Activated naive CD4-positive, alpha-beta T cell treated with anti-CD3 and anti-CD28 coated beads for 36 hours (primary cell): ENCODE measurements at regions not wholly inside any gene's neighbourhood (a gene's known extent, or its start where the extent isn't known, plus 50 kb on each side); places are given as distances from the start of the nearest gene placed in this dataset.

Experiments
- CTCF ChIA-PET: fragments of 350-600 bp; sonication (Branson Sonifier 250); formaldehyde crosslinking; loops from one replicate; lab custom pipeline; 2021; ENCODE audit warnings: antibody characterized with exemption; lab: Charles Lee
- DNase-seq: peaks from one replicate; pipeline ENCODE4 v3.0.0-alpha.2; 2020
- H3K27ac Mint-ChIP-seq: one replicate; pipeline ENCODE4 v1.8.0; 2021; ENCODE audit warnings: mild to moderate bottlenecking, mixed read lengths
- H3K27me3 Mint-ChIP-seq: one replicate; pipeline ENCODE4 v1.8.0; 2021; ENCODE audit warnings: low read depth, mixed read lengths
- H3K36me3 Mint-ChIP-seq: one replicate; pipeline ENCODE4 v1.8.0; 2021; ENCODE audit warnings: low read depth, mixed read lengths
- H3K4me1 Mint-ChIP-seq: one replicate; pipeline ENCODE4 v1.8.0; 2021; ENCODE audit warnings: low read depth, mixed read lengths
- H3K4me3 Mint-ChIP-seq: one replicate; pipeline ENCODE4 v1.8.0; 2021; ENCODE audit warnings: mild to moderate bottlenecking, moderate library complexity, mixed read lengths
- H3K9me3 Mint-ChIP-seq: one replicate; pipeline ENCODE4 v1.8.0; 2021; ENCODE audit warnings: mixed read lengths
- intact Hi-C: fragments of 100-400 bp; cut with micrococcal nuclease; formaldehyde crosslinking; loops from one replicate; pipeline ENCODE4 v1.15.1; 2023

GRCh38 chr10:3528823-3529403 is 256.1 kb downstream of the KLF6 start:
- Mint-ChIP-seq H3K27me3 (no peaks in the 10 kb centered on the region), H3K9me3 (no peaks in the 10 kb centered on the region), H3K27ac (no peak overlapping the region), H3K36me3 (no peaks in the 10 kb centered on the region), H3K4me3 (no peak overlapping the region), H3K4me1 (no peaks in the 10 kb centered on the region)
- CTCF ChIA-PET: no interaction called here
- DNase-seq: no peak
- intact Hi-C loops: no loop called here

- DNase-seq: no peak
- CTCF ChIA-PET: no interaction called here
- H3K9me3 Mint-ChIP-seq: no peaks in the 10 kb centered on the region
- no peaks in the 10 kb centered on the region for H3K27me3 Mint-ChIP-seq
- intact Hi-C loops: no loop called here
- no peaks in the 10 kb centered on the region for H3K4me1 Mint-ChIP-seq
- H3K4me3 Mint-ChIP-seq: no peak overlapping the region
- no peaks in the 10 kb centered on the region for H3K36me3 Mint-ChIP-seq
- H3K27ac Mint-ChIP-seq: no peak overlapping the region
These were observed 256.7 kb downstream of the KLF6 start for GRCh38 chr10:3528271-3528670.

GRCh38 chr10:3527869-3528268 is 257.1 kb downstream of the KLF6 start:
- Mint-ChIP-seq H3K9me3 (no peaks in the 10 kb centered on the region), H3K36me3 (no peaks in the 10 kb centered on the region), H3K27ac (no peak overlapping the region), H3K27me3 (no peaks in the 10 kb centered on the region), H3K4me3 (no peak overlapping the region), H3K4me1 (no peaks in the 10 kb centered on the region)
- intact Hi-C loops: no loop called here
- CTCF ChIA-PET: no interaction called here
- DNase-seq: no peak

- Mint-ChIP-seq H3K4me1 (no peaks in the 10 kb centered on the region), H3K4me3 (no peak overlapping the region), H3K27me3 (peaks cover 5% of the 10 kb centered on the region), H3K36me3 (no peaks in the 10 kb centered on the region), H3K27ac (no peak overlapping the region), H3K9me3 (no peaks in the 10 kb centered on the region)
- intact Hi-C loops: no loop called here
- DNase-seq: no peak
- CTCF ChIA-PET: no interaction called here
These were observed 258.1 kb downstream of the KLF6 start for GRCh38 chr10:3526727-3527501.

- H3K9me3 Mint-ChIP-seq: no peaks in the 10 kb centered on the region
- no peaks in the 10 kb centered on the region for H3K36me3 Mint-ChIP-seq
- CTCF ChIA-PET: interaction anchor here (0.6 kb wide), 1 partner anchor 298 kb away, joined by 3 read pairs; no protein-coding TSS in a partner anchor
- DNase-seq: no peak
- peaks cover 5% of the 10 kb centered on the region for H3K27me3 Mint-ChIP-seq
- no peak overlapping the region for H3K4me3 Mint-ChIP-seq
- no peak overlapping the region for H3K27ac Mint-ChIP-seq
- H3K4me1 Mint-ChIP-seq: no peaks in the 10 kb centered on the region
- intact Hi-C loops: no loop called here
These were observed 259.1 kb downstream of the KLF6 start for GRCh38 chr10:3525832-3526449.

GRCh38 chr10:3524086-3524960 is 260.7 kb downstream of the KLF6 start:
- intact Hi-C loops: no loop called here
- no peaks in the 10 kb centered on the region for H3K9me3 Mint-ChIP-seq
- DNase-seq: no peak
- no peaks in the 10 kb centered on the region for H3K36me3 Mint-ChIP-seq
- H3K4me1 Mint-ChIP-seq: no peaks in the 10 kb centered on the region
- CTCF ChIA-PET: interaction anchor here (0.5 kb wide), 1 partner anchor 558 kb away, joined by 7 read pairs; no protein-coding TSS in a partner anchor
- no peak overlapping the region for H3K27ac Mint-ChIP-seq
- no peak overlapping the region for H3K4me3 Mint-ChIP-seq
- H3K27me3 Mint-ChIP-seq: peaks cover 5% of the 10 kb centered on the region

GRCh38 chr10:3523309-3524050 is 261.5 kb downstream of the KLF6 start:
- Mint-ChIP-seq H3K27me3 (peaks cover 7% of the 10 kb centered on the region), H3K36me3 (no peaks in the 10 kb centered on the region), H3K4me3 (no peak overlapping the region), H3K4me1 (no peaks in the 10 kb centered on the region), H3K27ac (no peak overlapping the region), H3K9me3 (no peaks in the 10 kb centered on the region)
- no peak for DNase-seq
- intact Hi-C loops: no loop called here
- CTCF ChIA-PET: no interaction called here

- no peak overlapping the region for H3K27ac Mint-ChIP-seq
- CTCF ChIA-PET: no interaction called here
- peaks cover 7% of the 10 kb centered on the region for H3K4me1 Mint-ChIP-seq
- no peaks in the 10 kb centered on the region for H3K36me3 Mint-ChIP-seq
- H3K4me3 Mint-ChIP-seq: no peak overlapping the region
- intact Hi-C loops: no loop called here
- H3K27me3 Mint-ChIP-seq: peaks cover 3% of the 10 kb centered on the region
- peaks cover 2% of the 10 kb centered on the region for H3K9me3 Mint-ChIP-seq
- no peak for DNase-seq
These were observed 268.1 kb downstream of the KLF6 start for GRCh38 chr10:3516923-3517255.

GRCh38 chr10:3516234-3516922 is 268.6 kb downstream of the KLF6 start:
- H3K9me3 Mint-ChIP-seq: peaks cover 2% of the 10 kb centered on the region
- peaks cover 7% of the 10 kb centered on the region for H3K4me1 Mint-ChIP-seq
- DNase-seq: peak; percentile 49
- CTCF ChIA-PET: no interaction called here
- H3K36me3 Mint-ChIP-seq: no peaks in the 10 kb centered on the region
- intact Hi-C loops: no loop called here
- no peak overlapping the region for H3K27ac Mint-ChIP-seq
- H3K4me3 Mint-ChIP-seq: no peak overlapping the region
- peaks cover 3% of the 10 kb centered on the region for H3K27me3 Mint-ChIP-seq

- no peak overlapping the region for H3K4me3 Mint-ChIP-seq
These were observed 270.3 kb downstream of the KLF6 start for GRCh38 chr10:3514691-3515090.

GRCh38 chr10:3512263-3512662 is 272.7 kb downstream of the KLF6 start:
- H3K9me3 Mint-ChIP-seq: peaks cover 2% of the 10 kb centered on the region
- H3K4me3 Mint-ChIP-seq: no peak overlapping the region
- intact Hi-C loops: no loop called here
- H3K27me3 Mint-ChIP-seq: no peaks in the 10 kb centered on the region
- no peak overlapping the region for H3K27ac Mint-ChIP-seq
- no peaks in the 10 kb centered on the region for H3K36me3 Mint-ChIP-seq
- peaks cover 16% of the 10 kb centered on the region for H3K4me1 Mint-ChIP-seq
- CTCF ChIA-PET: interaction anchor here (0.6 to 1.5 kb wide), 3 partner anchors 36 to 347 kb away, joined by 3 to 5 read pairs (median 3); no protein-coding TSS in a partner anchor
- DNase-seq: no peak

More at GRCh38 chr10:3514691-3515090, 270.3 kb downstream of the KLF6 start:
- no peak overlapping the region for H3K27ac Mint-ChIP-seq
- intact Hi-C loops: no loop called here
- DNase-seq: no peak
- CTCF ChIA-PET: no interaction called here
- H3K36me3 Mint-ChIP-seq: no peaks in the 10 kb centered on the region
- H3K27me3 Mint-ChIP-seq: peaks cover 3% of the 10 kb centered on the region
- peaks cover 16% of the 10 kb centered on the region for H3K4me1 Mint-ChIP-seq
- peaks cover 2% of the 10 kb centered on the region for H3K9me3 Mint-ChIP-seq
